GM21737 (cell line): ENCODE measurements at regions not wholly inside any gene's neighbourhood (a gene's known extent, or its start where the extent isn't known, plus 50 kb on each side); places are given as distances from the start of the nearest gene placed in this dataset.

ENCODE experiments used
- ATAC-seq: cut with Tn5 transposase; IDR thresholded peaks from one replicate; pipeline ENCODE4 v1.9.1; 2021; ENCODE audit warnings: mild to moderate bottlenecking, moderate library complexity; ENCODE audit not compliant: unreplicated experiment

GRCh38 chr14:98960617-98961013 is 311.4 kb downstream of the BCL11B start:
- no peak for ATAC-seq

GRCh38 chr14:98961191-98961590 is 310.8 kb downstream of the BCL11B start:
- no peak for ATAC-seq

- no peak for ATAC-seq
Measured at GRCh38 chr14:98962118-98962517, 309.9 kb downstream of the BCL11B start.

- no peak for ATAC-seq
Measured at GRCh38 chr14:98963610-98964009, 308.4 kb downstream of the BCL11B start.

- no peak for ATAC-seq
Measured at GRCh38 chr14:98964171-98964570, 307.8 kb downstream of the BCL11B start.

GRCh38 chr14:98965076-98965475 is 306.9 kb downstream of the BCL11B start:
- no peak for ATAC-seq

- ATAC-seq = no peak
Measured at GRCh38 chr14:98966016-98966415, 306.0 kb downstream of the BCL11B start.

- ATAC-seq = no peak
Measured at GRCh38 chr14:98966475-98967162, 305.4 kb downstream of the BCL11B start.

GRCh38 chr14:98974113-98974512 is 297.9 kb downstream of the BCL11B start:
- ATAC-seq = no peak

GRCh38 chr14:98976271-98976670 is 295.7 kb downstream of the BCL11B start:
- ATAC-seq = no peak

GRCh38 chr14:98977451-98977850 is 294.5 kb downstream of the BCL11B start:
- no peak for ATAC-seq

- ATAC-seq = no peak
Measured at GRCh38 chr14:98982986-98983385, 289.0 kb downstream of the BCL11B start.

- no peak for ATAC-seq
Measured at GRCh38 chr14:98984027-98984718, 287.8 kb downstream of the BCL11B start.

- ATAC-seq = no peak
Measured at GRCh38 chr14:98984719-98985041, 287.3 kb downstream of the BCL11B start.

- ATAC-seq = no peak
Measured at GRCh38 chr14:98993818-98994217, 278.2 kb downstream of the BCL11B start.

- no peak for ATAC-seq
Measured at GRCh38 chr14:98994561-98994960, 277.4 kb downstream of the BCL11B start.

GRCh38 chr14:98997526-98998205 is 274.3 kb downstream of the BCL11B start:
- no peak for ATAC-seq

- ATAC-seq = no peak
Measured at GRCh38 chr14:98999345-98999744, 272.7 kb downstream of the BCL11B start.

- ATAC-seq = no peak
Measured at GRCh38 chr14:98999901-99000300, 272.1 kb downstream of the BCL11B start.

- ATAC-seq = no peak
Measured at GRCh38 chr14:99001241-99001640, 270.8 kb downstream of the BCL11B start.

GRCh38 chr14:99003646-99004045 is 268.4 kb downstream of the BCL11B start:
- no peak for ATAC-seq

- ATAC-seq = no peak
Measured at GRCh38 chr14:99004112-99004511, 267.9 kb downstream of the BCL11B start.
